Pancreas (tissue), 10 donors: ENCODE measurements at regions not wholly inside any gene's neighbourhood (a gene's known extent, or its start where the extent isn't known, plus 50 kb on each side); places are given as distances from the start of the nearest gene placed in this dataset.

ENCODE experiments used
- ATAC-seq, 4 donors: fragments of 200-7000 bp; cut with Tn5 transposase; one replicate each; pipeline versions ENCODE4 v1.8.0 to v1.9.1; 2020; ENCODE audit warnings: mild to moderate bottlenecking in 4 of 4, moderate library complexity in 4 of 4
- DNase-seq, 6 donors: peaks; one replicate each; pipeline ENCODE4 v3.0.0-alpha.2; 2020
- FAIRE-seq: peaks from 2 replicates; lab custom pipeline; 2012; peaks lifted over from hg19 to GRCh38; lab: Jason Lieb, UNC
- H3K27ac ChIP-seq, 4 donors: fragments of 200-600 bp; sonication (generic); 1 replicate in 3 of 4; 2 replicates in 1 of 4; pipeline versions ENCODE4 v1.5.0 to v1.8.0; 2020
- H3K27me3 ChIP-seq, 4 donors: fragments of 200-600 bp; one replicate each; pipeline ENCODE4 v1.8.0; 2021
- H3K36me3 ChIP-seq, 3 donors: fragments of 200-600 bp; sonication (generic) in 1 of 3; one replicate each; pipeline versions ENCODE4 v1.5.0 to v1.8.0; 2020 to 2021
- H3K4me1 ChIP-seq, 3 donors: fragments of 200-600 bp; one replicate each; pipeline ENCODE4 v1.8.0; 2021
- H3K4me3 ChIP-seq, 4 donors: fragments of 200-600 bp; sonication (generic) in 2 of 4; one replicate each; pipeline versions ENCODE4 v1.5.0 to v1.8.0; 2020 to 2021
- H3K9me3 ChIP-seq, 4 donors: fragments of 200-600 bp; one replicate each; pipeline ENCODE4 v1.8.0; 2021
- WGBS, 2 donors: extraction: QIAGEN DNeasy Blood & Tissue Kit; methylation state at CpG; one replicate each; pipeline ENCODE4 v1.1.7; 2013; 5-methylcytosine and 5-hydroxymethylcytosine counted together
- intact Hi-C, 3 donors: fragments of 100-400 bp; cut with DNase I; formaldehyde crosslinking; loops; one replicate each; pipeline versions ENCODE4 v1.11.1 to v1.14.2; 2022
- TF ChIP-seq, protein P1 (sequence below), 4 donors: fragments of 200-600 bp; sonication (generic) in 3 of 4; IDR thresholded peaks; one replicate each; pipeline versions ENCODE4 v1.5.0 to v1.8.0; 2021; ENCODE audit warnings: antibody characterized with exemption in 4 of 4
- donor health status: healthy with polysubstance abuse.
- donor health status: DM: no; HTN: no; CAD: no; lungs with moderate emphysema.
- donor health status: DM: no; HTN: no; CAD: no.
- donor health status: control.
- donor health status: control.
- donor health status: Bipolar disorder and iron deficiency.
- donor health status: DM: yes; HTN: yes; CAD: no.
- donor health status: DM: no; HTN: no; CAD: no.
- donor health status: DM: no; HTN: no; CAD: no.
- donor health status: DM: yes; HTN: yes; CAD: no.

DNA sequence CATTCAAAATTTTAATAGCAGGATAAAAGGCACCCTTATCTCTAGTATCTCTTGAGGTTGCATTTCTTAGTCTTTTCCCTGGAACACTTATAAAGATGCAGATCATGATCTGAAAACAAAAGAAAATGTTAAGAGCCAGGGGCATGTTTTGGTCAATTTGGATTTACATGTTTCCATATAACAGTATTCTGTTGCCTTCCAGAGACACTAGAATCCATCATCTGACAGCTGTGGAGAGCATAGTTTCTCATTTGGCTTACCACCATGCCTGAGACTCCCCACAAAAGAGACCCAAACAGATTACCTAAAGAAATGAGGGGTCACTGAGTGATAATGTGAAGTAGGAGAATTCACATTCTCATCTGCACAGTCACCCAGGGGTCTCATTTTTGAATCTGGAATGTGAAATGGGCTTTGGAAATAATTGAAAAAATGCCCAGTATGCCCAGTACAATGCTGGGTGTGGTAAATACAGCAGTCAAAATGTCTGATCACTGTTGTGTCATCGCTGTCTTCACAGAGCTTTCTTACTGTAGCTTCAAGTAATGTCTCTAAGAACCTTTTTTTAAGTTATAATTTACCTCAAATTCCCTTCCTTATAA, 79.9 kb upstream of the ZBTB20 start:
- TF ChIP-seq, protein P1, sequence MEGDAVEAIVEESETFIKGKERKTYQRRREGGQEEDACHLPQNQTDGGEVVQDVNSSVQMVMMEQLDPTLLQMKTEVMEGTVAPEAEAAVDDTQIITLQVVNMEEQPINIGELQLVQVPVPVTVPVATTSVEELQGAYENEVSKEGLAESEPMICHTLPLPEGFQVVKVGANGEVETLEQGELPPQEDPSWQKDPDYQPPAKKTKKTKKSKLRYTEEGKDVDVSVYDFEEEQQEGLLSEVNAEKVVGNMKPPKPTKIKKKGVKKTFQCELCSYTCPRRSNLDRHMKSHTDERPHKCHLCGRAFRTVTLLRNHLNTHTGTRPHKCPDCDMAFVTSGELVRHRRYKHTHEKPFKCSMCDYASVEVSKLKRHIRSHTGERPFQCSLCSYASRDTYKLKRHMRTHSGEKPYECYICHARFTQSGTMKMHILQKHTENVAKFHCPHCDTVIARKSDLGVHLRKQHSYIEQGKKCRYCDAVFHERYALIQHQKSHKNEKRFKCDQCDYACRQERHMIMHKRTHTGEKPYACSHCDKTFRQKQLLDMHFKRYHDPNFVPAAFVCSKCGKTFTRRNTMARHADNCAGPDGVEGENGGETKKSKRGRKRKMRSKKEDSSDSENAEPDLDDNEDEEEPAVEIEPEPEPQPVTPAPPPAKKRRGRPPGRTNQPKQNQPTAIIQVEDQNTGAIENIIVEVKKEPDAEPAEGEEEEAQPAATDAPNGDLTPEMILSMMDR (IDR thresholded peaks at IDR 0.05) = no peak
- WGBS, 2 donors = 94 to 100% methylated on average over 1 of the region's 1 CpG
- Histone ChIP-seq H3K27me3 (no peaks in the 10 kb centered on the region), H3K4me1 (no peaks in the 10 kb centered on the region), H3K4me3 (no peak overlapping the region), H3K9me3 (no peaks in the 10 kb centered on the region), H3K36me3 (no peaks in the 10 kb centered on the region), H3K27ac (no peak overlapping the region)
- ATAC-seq (no peak), FAIRE-seq (no peak), DNase-seq (no peak)
- intact Hi-C loops = no loop called here

DNA sequence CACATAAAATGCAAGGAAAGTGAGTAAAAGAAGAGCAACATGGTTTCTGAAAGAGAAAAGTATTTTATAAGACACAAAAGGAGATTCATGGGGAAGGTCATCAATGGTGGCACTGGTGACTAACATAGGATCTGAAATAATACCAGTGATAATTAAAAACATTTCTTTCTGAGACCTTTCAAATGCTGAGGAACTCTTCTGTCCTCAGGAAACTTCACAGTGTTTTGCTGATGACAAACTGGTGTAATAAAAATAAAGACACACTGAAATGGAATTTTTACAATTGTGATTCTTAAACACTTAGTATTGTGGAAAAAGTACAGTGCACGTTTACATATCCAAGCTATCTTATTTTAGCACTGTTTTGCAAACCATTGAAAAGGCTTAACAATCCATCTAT, 80.4 kb upstream of the ZBTB20 start:
- DNase-seq (no peak), ATAC-seq (no peak), FAIRE-seq (no peak)
- H3K36me3 ChIP-seq = no peaks in the 10 kb centered on the region
- intact Hi-C loops = no loop called here
- TF ChIP-seq, protein P1 (IDR thresholded peaks at IDR 0.05) = no peak
- WGBS, 2 donors = 74 to 75% methylated on average over 1 of the region's 1 CpG
- H3K27ac ChIP-seq = no peak overlapping the region
- no peaks in the 10 kb centered on the region for H3K27me3 ChIP-seq
- no peaks in the 10 kb centered on the region for H3K9me3 ChIP-seq
- no peak overlapping the region for H3K4me3 ChIP-seq
- H3K4me1 ChIP-seq = no peaks in the 10 kb centered on the region

DNA sequence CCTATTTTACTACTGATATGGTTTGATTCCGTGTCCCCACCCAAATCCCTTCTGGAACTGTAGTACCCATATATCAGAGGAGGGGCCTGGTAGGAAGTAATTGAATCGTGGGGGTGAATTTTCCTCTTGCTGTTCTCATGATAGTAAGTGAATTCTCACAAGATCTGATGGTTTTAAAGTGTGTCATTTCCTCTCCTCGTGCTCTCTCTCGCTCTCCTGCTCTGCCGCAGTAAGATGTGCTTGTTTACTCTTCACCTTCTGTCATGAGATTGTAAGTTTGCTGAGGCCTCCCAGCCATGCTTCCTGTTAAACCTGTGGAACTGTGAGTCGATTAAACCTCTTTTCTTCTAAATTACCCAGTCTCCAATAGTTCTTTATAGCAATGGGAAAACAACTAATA, 81.2 kb upstream of the ZBTB20 start:
- no peaks in the 10 kb centered on the region for H3K9me3 ChIP-seq
- 72 to 73% methylated on average over 6 of the region's 6 CpGs for WGBS, 2 donors
- DNase-seq = no peak
- TF ChIP-seq, protein P1 (IDR thresholded peaks at IDR 0.05) = no peak
- no peak overlapping the region for H3K27ac ChIP-seq
- no peak overlapping the region for H3K4me3 ChIP-seq
- no peak for FAIRE-seq
- no peaks in the 10 kb centered on the region for H3K27me3 ChIP-seq
- intact Hi-C loops = no loop called here
- ATAC-seq = no peak
- H3K36me3 ChIP-seq = no peaks in the 10 kb centered on the region
- no peaks in the 10 kb centered on the region for H3K4me1 ChIP-seq

DNA sequence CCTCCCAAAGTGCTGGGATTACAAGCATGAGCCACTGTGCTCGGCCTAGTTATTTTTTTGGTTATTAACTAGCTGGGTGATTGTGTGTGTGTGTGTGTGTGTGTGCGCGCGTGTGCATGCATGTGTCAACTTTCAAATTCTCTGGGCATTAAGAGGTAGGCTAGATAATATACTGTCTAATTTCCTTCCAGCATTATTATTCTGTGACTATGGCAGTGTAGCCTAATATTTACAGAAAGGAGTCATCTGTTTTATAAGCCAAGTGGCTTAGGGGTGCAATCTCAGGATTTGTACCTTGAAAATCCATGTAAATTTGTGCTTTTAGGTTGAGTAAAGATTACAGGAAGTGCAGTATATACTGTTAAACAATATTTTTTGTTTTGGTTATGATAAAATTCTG, 85.1 kb upstream of the ZBTB20 start:
- TF ChIP-seq, protein P1 (IDR thresholded peaks at IDR 0.05) = no peak
- no peaks in the 10 kb centered on the region for H3K27me3 ChIP-seq
- 94 to 98% methylated on average over 4 of the region's 4 CpGs for WGBS, 2 donors
- no peaks in the 10 kb centered on the region for H3K4me1 ChIP-seq
- DNase-seq (no peak), FAIRE-seq (no peak), ATAC-seq (no peak)
- intact Hi-C loops = no loop called here
- H3K36me3 ChIP-seq = no peaks in the 10 kb centered on the region
- H3K9me3 ChIP-seq = no peaks in the 10 kb centered on the region
- H3K27ac ChIP-seq = no peak overlapping the region
- no peak overlapping the region for H3K4me3 ChIP-seq

DNA sequence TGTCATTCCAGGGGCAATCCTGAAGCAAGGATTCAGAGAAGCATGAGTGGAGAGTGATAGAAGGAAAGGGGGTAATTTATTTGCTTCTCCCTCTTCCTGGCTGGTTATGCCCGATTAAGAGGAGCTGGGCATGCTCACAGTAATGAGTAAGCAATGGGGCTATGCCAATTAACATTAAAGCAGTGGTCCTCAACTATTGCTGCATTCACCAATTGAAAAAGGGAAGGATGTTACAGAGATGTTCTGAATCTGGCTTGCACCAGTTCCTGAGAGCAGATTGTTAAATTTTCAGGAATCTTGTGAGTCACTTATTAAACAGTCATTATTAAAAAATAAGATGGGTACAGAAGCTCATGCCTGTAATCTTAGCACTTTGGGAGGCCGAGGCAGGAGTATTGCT, 85.9 kb upstream of the ZBTB20 start:
- Histone ChIP-seq H3K9me3 (no peaks in the 10 kb centered on the region), H3K27me3 (no peaks in the 10 kb centered on the region), H3K27ac (no peak overlapping the region), H3K4me3 (no peak overlapping the region), H3K36me3 (no peaks in the 10 kb centered on the region), H3K4me1 (no peaks in the 10 kb centered on the region)
- WGBS, 2 donors = 71 to 74% methylated on average over 2 of the region's 2 CpGs
- FAIRE-seq = no peak
- TF ChIP-seq, protein P1 (IDR thresholded peaks at IDR 0.05) = no peak
- intact Hi-C loops = no loop called here
- no peak for ATAC-seq
- DNase-seq = no peak
